ENCODE measurements at regions not wholly inside any gene's neighbourhood (a gene's known extent, or its start where the extent isn't known, plus 50 kb on each side); places are given as distances from the start of the nearest gene placed in this dataset.

GRCh38 chr3:4211610-4212009 lies 91.6 kb upstream of the SETMAR start:
- TF ChIP-seq CTCF (IDR thresholded peaks at IDR 0.05; ENCODE audit: insufficient read depth, low read depth, low read length) (no peak), EZH2 (IDR thresholded peaks at IDR 0.05; ENCODE audit: insufficient read depth, low read length) (no peak)

Measured in astrocyte (in vitro differentiated cells and primary cell).